Mesothelial cell of epicardium (in vitro differentiated cells): ENCODE measurements at regions not wholly inside any gene's neighbourhood (a gene's known extent, or its start where the extent isn't known, plus 50 kb on each side); places are given as distances from the start of the nearest gene placed in this dataset.
A peak's percentile ranks its signal among the peaks of the same experiment; 100 is the strongest.

ENCODE experiments used
- DNase-seq, 2 experiments: peaks; one replicate each; pipeline ENCODE4 v3.0.0; 2021; ENCODE audit warnings: low spot score in 2 of 2; ENCODE audit not compliant: unreplicated experiment in 2 of 2
- H3K27ac Mint-ChIP-seq: 2 replicates; pipeline ENCODE4 v1.8.0; 2021; ENCODE audit warnings: mixed read lengths
- H3K27me3 Mint-ChIP-seq: 2 replicates; pipeline ENCODE4 v1.8.0; 2021; ENCODE audit warnings: low read depth, mixed read lengths
- H3K36me3 Mint-ChIP-seq: 2 replicates; pipeline ENCODE4 v1.8.0; 2021; ENCODE audit warnings: mixed read lengths
- H3K4me1 Mint-ChIP-seq: 2 replicates; pipeline ENCODE4 v1.8.0; 2021; ENCODE audit warnings: mixed read lengths
- H3K4me3 Mint-ChIP-seq: 2 replicates; pipeline ENCODE4 v1.8.0; 2021; ENCODE audit warnings: mild to moderate bottlenecking, moderate library complexity, mixed read lengths
- H3K9me3 Mint-ChIP-seq: 2 replicates; pipeline ENCODE4 v1.8.0; 2021; ENCODE audit warnings: mixed read lengths
- TF ChIP-seq, protein P1 (sequence below): fragments of 200-600 bp; sonication (generic); IDR thresholded peaks from one replicate; pipeline ENCODE4 v1.5.0; 2021; ENCODE audit warnings: antibody characterized with exemption; ENCODE audit not compliant: unreplicated experiment

- no peak overlapping the region for H3K4me3 Mint-ChIP-seq
- DNase-seq: no peak
- H3K9me3 Mint-ChIP-seq: no peaks in the 10 kb centered on the region
- peaks cover 27% of the 10 kb centered on the region for H3K4me1 Mint-ChIP-seq
- TF ChIP-seq, protein P1, sequence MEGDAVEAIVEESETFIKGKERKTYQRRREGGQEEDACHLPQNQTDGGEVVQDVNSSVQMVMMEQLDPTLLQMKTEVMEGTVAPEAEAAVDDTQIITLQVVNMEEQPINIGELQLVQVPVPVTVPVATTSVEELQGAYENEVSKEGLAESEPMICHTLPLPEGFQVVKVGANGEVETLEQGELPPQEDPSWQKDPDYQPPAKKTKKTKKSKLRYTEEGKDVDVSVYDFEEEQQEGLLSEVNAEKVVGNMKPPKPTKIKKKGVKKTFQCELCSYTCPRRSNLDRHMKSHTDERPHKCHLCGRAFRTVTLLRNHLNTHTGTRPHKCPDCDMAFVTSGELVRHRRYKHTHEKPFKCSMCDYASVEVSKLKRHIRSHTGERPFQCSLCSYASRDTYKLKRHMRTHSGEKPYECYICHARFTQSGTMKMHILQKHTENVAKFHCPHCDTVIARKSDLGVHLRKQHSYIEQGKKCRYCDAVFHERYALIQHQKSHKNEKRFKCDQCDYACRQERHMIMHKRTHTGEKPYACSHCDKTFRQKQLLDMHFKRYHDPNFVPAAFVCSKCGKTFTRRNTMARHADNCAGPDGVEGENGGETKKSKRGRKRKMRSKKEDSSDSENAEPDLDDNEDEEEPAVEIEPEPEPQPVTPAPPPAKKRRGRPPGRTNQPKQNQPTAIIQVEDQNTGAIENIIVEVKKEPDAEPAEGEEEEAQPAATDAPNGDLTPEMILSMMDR: no peak
- no peaks in the 10 kb centered on the region for H3K27me3 Mint-ChIP-seq
- H3K27ac Mint-ChIP-seq: no peak overlapping the region
- H3K36me3 Mint-ChIP-seq: no peaks in the 10 kb centered on the region
These were observed 292.0 kb upstream of the SMC2 start for GRCh38 chr9:103802068-103802467.

GRCh38 chr9:103803245-103803644 lies 290.9 kb upstream of the SMC2 start:
- TF ChIP-seq, protein P1: no peak
- H3K27ac Mint-ChIP-seq: peak overlapping the region; percentile 27
- no peaks in the 10 kb centered on the region for H3K36me3 Mint-ChIP-seq
- H3K4me3 Mint-ChIP-seq: no peak overlapping the region
- peaks cover 27% of the 10 kb centered on the region for H3K4me1 Mint-ChIP-seq
- no peaks in the 10 kb centered on the region for H3K9me3 Mint-ChIP-seq
- H3K27me3 Mint-ChIP-seq: no peaks in the 10 kb centered on the region
- DNase-seq: no peak

DNA sequence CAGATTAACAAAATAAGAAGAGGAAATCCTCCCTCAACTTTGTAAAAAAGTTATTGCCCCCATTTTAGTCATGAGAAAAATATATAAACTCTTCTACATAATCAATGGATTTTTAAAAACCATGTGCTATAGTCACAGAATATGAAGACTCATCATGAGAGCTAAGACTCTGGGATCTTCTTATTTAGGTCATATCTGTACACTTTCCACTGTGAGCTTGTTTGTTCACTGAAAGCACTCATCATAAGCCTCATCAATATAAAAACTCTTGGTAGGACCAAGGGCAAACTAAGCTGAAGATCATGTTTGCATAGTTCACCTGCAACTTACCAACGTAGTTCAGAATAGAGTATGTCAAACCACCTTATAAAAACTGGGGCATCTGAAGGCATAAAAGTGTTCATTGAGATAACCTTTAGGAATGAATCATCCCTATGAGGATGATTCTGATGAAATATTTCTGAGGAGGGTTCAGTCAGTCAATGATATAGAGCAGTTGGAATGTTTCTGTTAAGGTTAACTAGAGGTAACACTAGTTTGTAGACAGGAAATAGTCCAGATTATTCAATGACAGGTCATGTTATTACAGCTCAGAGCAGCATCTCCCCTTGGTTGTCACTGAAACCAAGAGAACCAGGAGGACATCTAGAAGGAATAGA lies 289.9 kb upstream of the SMC2 start:
- H3K4me1 Mint-ChIP-seq: peaks cover 22% of the 10 kb centered on the region
- peak overlapping the region; percentile 23 for H3K27ac Mint-ChIP-seq
- no peaks in the 10 kb centered on the region for H3K36me3 Mint-ChIP-seq
- H3K27me3 Mint-ChIP-seq: no peaks in the 10 kb centered on the region
- no peak for DNase-seq
- TF ChIP-seq, protein P1: no peak
- H3K4me3 Mint-ChIP-seq: no peak overlapping the region
- no peaks in the 10 kb centered on the region for H3K9me3 Mint-ChIP-seq

DNA sequence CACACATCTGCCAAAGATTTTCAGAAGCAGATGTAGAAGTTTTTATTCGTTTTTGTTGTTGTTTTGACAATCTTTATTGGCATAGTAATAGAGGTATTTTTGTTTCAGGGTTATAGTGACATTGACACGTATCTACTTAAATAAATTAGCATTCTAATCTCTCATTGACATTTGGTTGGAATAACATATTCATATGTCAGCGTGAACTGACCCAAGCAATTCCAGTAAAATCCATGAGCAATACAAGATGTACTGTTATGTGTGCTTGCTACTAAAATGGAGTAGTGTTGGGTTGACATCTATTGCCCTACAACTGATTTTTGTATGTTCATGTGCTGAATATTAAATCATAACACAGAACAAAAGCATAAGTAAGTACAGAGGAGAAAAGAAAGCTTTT lies 284.4 kb upstream of the SMC2 start:
- Mint-ChIP-seq H3K9me3 (no peaks in the 10 kb centered on the region), H3K36me3 (no peaks in the 10 kb centered on the region), H3K4me3 (no peak overlapping the region), H3K4me1 (peaks cover 7% of the 10 kb centered on the region), H3K27me3 (no peaks in the 10 kb centered on the region), H3K27ac (no peak overlapping the region)
- TF ChIP-seq, protein P1: no peak
- DNase-seq: no peak

DNA sequence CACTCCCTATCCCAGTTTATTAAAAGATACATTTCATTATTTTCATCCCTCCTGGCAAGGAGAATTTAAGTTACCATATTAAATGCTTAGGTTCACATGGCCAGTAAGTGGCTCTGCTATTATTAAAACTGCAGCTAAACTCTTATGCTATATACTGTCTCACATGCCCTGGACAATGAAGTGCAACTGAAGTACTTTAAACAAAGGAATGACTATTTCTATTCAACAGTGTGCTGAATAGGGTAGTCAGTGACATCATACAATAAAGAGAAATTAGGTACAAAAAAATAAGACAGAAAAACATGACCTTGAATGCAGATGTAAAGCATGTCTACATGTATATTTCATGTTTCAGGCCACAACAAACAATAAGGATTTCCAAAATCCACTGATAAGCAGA lies 282.6 kb upstream of the SMC2 start:
- Mint-ChIP-seq H3K4me1 (no peaks in the 10 kb centered on the region), H3K4me3 (no peak overlapping the region), H3K27me3 (no peaks in the 10 kb centered on the region), H3K9me3 (no peaks in the 10 kb centered on the region), H3K27ac (no peak overlapping the region), H3K36me3 (no peaks in the 10 kb centered on the region)
- TF ChIP-seq, protein P1: no peak
- no peak for DNase-seq

- Mint-ChIP-seq H3K27me3 (no peaks in the 10 kb centered on the region), H3K36me3 (no peaks in the 10 kb centered on the region), H3K27ac (no peak overlapping the region), H3K9me3 (no peaks in the 10 kb centered on the region), H3K4me1 (no peaks in the 10 kb centered on the region), H3K4me3 (no peak overlapping the region)
- no peak for DNase-seq
- TF ChIP-seq, protein P1: no peak
These were observed 278.0 kb upstream of the SMC2 start for GRCh38 chr9:103816146-103816545.
